ENCODE measurements at regions not wholly inside any gene's neighbourhood (a gene's known extent, or its start where the extent isn't known, plus 50 kb on each side); places are given as distances from the start of the nearest gene placed in this dataset.

GRCh38 chr5:125422342-125422741 is 675.9 kb upstream of the ZNF608 start:
- TF ChIP-seq, protein P1, sequence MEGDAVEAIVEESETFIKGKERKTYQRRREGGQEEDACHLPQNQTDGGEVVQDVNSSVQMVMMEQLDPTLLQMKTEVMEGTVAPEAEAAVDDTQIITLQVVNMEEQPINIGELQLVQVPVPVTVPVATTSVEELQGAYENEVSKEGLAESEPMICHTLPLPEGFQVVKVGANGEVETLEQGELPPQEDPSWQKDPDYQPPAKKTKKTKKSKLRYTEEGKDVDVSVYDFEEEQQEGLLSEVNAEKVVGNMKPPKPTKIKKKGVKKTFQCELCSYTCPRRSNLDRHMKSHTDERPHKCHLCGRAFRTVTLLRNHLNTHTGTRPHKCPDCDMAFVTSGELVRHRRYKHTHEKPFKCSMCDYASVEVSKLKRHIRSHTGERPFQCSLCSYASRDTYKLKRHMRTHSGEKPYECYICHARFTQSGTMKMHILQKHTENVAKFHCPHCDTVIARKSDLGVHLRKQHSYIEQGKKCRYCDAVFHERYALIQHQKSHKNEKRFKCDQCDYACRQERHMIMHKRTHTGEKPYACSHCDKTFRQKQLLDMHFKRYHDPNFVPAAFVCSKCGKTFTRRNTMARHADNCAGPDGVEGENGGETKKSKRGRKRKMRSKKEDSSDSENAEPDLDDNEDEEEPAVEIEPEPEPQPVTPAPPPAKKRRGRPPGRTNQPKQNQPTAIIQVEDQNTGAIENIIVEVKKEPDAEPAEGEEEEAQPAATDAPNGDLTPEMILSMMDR (IDR thresholded peaks at IDR 0.05), result no peak
- TF ChIP-seq, protein P2, sequence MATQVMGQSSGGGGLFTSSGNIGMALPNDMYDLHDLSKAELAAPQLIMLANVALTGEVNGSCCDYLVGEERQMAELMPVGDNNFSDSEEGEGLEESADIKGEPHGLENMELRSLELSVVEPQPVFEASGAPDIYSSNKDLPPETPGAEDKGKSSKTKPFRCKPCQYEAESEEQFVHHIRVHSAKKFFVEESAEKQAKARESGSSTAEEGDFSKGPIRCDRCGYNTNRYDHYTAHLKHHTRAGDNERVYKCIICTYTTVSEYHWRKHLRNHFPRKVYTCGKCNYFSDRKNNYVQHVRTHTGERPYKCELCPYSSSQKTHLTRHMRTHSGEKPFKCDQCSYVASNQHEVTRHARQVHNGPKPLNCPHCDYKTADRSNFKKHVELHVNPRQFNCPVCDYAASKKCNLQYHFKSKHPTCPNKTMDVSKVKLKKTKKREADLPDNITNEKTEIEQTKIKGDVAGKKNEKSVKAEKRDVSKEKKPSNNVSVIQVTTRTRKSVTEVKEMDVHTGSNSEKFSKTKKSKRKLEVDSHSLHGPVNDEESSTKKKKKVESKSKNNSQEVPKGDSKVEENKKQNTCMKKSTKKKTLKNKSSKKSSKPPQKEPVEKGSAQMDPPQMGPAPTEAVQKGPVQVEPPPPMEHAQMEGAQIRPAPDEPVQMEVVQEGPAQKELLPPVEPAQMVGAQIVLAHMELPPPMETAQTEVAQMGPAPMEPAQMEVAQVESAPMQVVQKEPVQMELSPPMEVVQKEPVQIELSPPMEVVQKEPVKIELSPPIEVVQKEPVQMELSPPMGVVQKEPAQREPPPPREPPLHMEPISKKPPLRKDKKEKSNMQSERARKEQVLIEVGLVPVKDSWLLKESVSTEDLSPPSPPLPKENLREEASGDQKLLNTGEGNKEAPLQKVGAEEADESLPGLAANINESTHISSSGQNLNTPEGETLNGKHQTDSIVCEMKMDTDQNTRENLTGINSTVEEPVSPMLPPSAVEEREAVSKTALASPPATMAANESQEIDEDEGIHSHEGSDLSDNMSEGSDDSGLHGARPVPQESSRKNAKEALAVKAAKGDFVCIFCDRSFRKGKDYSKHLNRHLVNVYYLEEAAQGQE (IDR thresholded peaks at IDR 0.05; ENCODE audit: insufficient read depth in 1 of 2, low read depth in 2 of 2, low read length in 1 of 2), result no peak
- no peak for TF ChIP-seq POLR2AphosphoS5 (IDR thresholded peaks at IDR 0.05; ENCODE audit: low read depth, low read length)
